Tibial artery (tissue), 4 donors: ENCODE measurements at regions not wholly inside any gene's neighbourhood (a gene's known extent, or its start where the extent isn't known, plus 50 kb on each side); places are given as distances from the start of the nearest gene placed in this dataset.
A peak's percentile ranks its signal among the peaks of the same experiment; 100 is the strongest.

Experiments
- DNase-seq, 2 donors: peaks; one replicate each; pipeline ENCODE4 v3.0.0-alpha.2; 2019
- H3K27ac ChIP-seq, 2 donors: fragments of 200-600 bp; sonication (generic) in 1 of 2; 1 replicate in 1 of 2; 2 replicates in 1 of 2; pipeline ENCODE4 v1.5.1; 2018 to 2019; ENCODE audit warnings: mild to moderate bottlenecking in 1 of 2
- H3K27me3 ChIP-seq, 2 donors: fragments of 200-600 bp; sonication (generic) in 1 of 2; one replicate each; pipeline versions ENCODE4 v1.5.1 to v1.6.0; 2016 to 2019
- H3K36me3 ChIP-seq, 3 donors: fragments of 200-600 bp; sonication (generic) in 2 of 3; one replicate each; pipeline ENCODE4 v1.5.1; 2016 to 2019; ENCODE audit warnings: mild to moderate bottlenecking in 2 of 3
- H3K4me1 ChIP-seq, 4 donors: fragments of 200-600 bp; sonication (generic) in 2 of 4; 1 replicate in 3 of 4; 2 replicates in 1 of 4; pipeline ENCODE4 v1.5.1; 2016 to 2019
- H3K4me3 ChIP-seq, 2 donors: fragments of 200-600 bp; sonication (generic) in 1 of 2; 1 replicate in 1 of 2; 2 replicates in 1 of 2; pipeline ENCODE4 v1.5.1; 2018 to 2019; ENCODE audit warnings: mild to moderate bottlenecking in 2 of 2
- H3K9me3 ChIP-seq, 3 donors: fragments of 200-600 bp; sonication (generic) in 1 of 3; one replicate each; pipeline ENCODE4 v1.5.1; 2016 to 2019
- intact Hi-C: fragments of 100-400 bp; cut with DNase I; formaldehyde crosslinking; loops from one replicate; pipeline ENCODE4 v1.15.0; 2023; ENCODE audit warnings: low total_unique reads
- TF ChIP-seq, protein P1 (sequence below), 2 experiments: fragments of 200-600 bp in 1 of 2; fragments of 450-650 bp in 1 of 2; IDR thresholded peaks; one replicate each; pipeline ENCODE4 v1.5.1; 2017 to 2019; ENCODE audit warnings: antibody characterized with exemption in 2 of 2, mild to moderate bottlenecking in 1 of 2, moderate library complexity in 1 of 2

DNA sequence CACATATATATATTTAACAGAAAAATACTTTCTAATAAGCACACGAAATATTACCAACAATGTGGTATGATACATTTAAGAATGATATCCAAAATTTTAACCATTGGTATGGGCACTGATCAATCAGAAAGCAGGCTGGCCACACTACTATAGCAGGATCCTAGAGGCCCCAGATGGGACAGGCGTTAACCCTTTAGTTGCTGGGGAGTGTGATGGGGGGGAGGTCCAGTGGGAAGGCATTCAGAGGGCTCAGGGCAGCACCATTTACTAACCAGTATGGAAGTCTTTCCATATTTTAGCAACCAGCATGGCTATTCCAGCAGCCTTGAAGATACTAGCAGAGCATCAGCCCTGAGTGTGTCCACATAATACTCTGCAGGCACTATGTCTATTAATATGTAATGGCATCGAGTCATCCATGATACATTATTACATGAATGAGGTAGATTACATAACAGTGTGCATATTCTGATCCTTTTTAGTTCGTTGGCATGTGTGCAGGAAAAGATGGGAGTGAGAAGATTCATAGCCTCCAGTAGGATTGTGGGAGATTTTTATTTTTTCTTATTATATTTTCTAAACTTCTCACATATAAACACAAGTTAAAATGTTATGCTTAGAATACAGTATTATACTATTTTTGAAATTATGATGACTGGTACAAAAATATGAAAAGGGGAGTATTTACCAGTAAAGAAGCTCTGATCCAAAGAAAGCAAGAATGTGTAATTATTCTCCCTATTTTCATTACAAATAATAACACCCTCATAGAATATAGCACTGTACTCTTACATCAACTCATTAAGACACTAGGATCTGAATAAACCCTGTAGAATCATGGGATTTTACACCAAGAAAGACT, 78.9 kb downstream of the FAM217A start:
- TF ChIP-seq, protein P1, sequence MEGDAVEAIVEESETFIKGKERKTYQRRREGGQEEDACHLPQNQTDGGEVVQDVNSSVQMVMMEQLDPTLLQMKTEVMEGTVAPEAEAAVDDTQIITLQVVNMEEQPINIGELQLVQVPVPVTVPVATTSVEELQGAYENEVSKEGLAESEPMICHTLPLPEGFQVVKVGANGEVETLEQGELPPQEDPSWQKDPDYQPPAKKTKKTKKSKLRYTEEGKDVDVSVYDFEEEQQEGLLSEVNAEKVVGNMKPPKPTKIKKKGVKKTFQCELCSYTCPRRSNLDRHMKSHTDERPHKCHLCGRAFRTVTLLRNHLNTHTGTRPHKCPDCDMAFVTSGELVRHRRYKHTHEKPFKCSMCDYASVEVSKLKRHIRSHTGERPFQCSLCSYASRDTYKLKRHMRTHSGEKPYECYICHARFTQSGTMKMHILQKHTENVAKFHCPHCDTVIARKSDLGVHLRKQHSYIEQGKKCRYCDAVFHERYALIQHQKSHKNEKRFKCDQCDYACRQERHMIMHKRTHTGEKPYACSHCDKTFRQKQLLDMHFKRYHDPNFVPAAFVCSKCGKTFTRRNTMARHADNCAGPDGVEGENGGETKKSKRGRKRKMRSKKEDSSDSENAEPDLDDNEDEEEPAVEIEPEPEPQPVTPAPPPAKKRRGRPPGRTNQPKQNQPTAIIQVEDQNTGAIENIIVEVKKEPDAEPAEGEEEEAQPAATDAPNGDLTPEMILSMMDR (IDR thresholded peaks at IDR 0.05): no peak
- no peaks in the 10 kb centered on the region for H3K27me3 ChIP-seq

DNA sequence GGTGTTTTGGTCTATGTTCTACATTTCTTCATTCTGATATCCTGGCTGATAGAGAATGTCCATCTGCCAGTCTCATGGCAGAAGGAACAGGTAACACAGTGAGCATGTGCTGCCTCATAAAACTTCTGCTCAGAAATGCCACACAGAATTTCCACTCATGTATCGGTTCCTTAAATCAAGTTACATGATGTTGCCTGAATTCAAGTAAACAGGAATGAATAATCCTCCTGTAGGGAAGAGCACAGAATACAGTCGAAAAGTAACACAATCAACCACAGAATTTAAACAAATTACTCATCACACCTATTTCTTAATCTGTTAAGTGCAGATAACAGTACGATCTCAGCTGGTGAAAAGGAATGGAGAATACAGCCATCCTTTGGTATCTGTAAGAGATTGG, 74.7 kb downstream of the FAM217A start:
- DNase-seq: no peak
- H3K36me3 ChIP-seq: peaks cover 0 to 3% (median 0%) of the 10 kb centered on the region in 3 donors
- no peaks in the 10 kb centered on the region for H3K27me3 ChIP-seq
- H3K4me3 ChIP-seq: no peak overlapping the region
- H3K4me1 ChIP-seq: peaks cover 0 to 9% (median 0%) of the 10 kb centered on the region in 4 donors
- H3K27ac ChIP-seq: no peak overlapping the region
- intact Hi-C loops: no loop called here
- TF ChIP-seq, protein P1 (IDR thresholded peaks at IDR 0.05): no peak
- no peaks in the 10 kb centered on the region for H3K9me3 ChIP-seq

More for the DNA sequence above, 78.9 kb downstream of the FAM217A start:
- intact Hi-C loops: loop anchor here (10.0 kb wide), 1 partner anchor 145 kb away; no protein-coding TSS in a partner anchor
- DNase-seq: no peak
- Histone ChIP-seq H3K4me1 (peaks cover 0 to 16% (median 0%) of the 10 kb centered on the region in 4 donors), H3K36me3 (no peaks in the 10 kb centered on the region), H3K9me3 (no peaks in the 10 kb centered on the region), H3K27ac (no peak overlapping the region), H3K4me3 (no peak overlapping the region)

DNA sequence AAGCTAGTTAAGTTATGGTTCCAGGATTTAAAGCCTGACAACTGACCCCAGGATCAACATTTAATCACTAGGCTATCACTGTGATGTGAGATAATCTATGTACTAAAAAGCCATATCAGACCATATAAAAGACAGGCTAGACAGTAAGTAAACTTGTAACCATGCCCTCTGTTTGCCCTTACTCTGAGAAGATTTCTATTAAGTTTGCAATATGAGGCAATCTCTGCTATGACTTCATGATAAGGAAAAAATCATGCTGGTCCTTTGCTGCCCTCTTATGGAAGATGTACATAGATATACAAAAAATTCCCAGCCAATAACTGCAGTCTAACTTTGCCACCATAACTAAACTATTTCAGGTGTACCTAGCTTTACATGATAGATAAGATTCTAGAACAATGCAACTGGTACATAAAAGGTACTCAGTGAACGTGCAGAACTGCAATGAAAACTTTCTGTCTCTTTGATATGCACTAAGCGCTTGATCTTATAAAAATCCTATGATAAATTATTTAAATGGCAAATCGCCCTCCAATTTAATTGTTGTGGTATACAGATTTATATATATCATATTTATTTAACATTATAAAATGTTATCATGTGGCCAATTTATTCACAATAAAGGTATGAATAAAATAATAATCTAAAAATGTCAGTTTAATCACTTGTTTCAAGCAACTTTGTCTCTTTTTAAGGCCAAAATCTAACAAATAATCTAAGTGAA, 70.5 kb downstream of the FAM217A start:
- no peak for DNase-seq

DNA sequence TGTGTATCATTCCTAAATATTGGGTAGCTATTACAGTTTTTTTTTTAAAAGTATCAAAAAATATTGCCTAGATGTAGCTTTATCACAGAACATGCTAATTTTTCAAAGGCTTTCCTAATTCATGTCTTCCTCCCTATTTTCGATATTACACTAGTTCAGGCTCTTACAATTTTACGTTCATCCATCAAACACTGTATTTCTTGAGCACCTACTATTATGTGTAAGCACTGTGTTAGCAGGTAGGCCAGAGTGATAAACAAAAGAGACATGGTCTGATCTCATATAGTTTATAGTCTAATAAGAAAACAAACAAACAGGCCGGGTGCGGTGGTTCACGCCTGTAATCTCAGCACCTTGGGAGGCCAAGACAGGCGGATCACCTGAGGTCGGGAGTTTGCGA, 69.5 kb downstream of the FAM217A start:
- Histone ChIP-seq H3K4me1 (peaks cover 0 to 9% (median 2%) of the 10 kb centered on the region in 4 donors), H3K9me3 (no peaks in the 10 kb centered on the region), H3K4me3 (no peak overlapping the region), H3K36me3 (peaks cover 0 to 9% (median 9%) of the 10 kb centered on the region in 3 donors), H3K27ac (no peak overlapping the region), H3K27me3 (no peaks in the 10 kb centered on the region)
- intact Hi-C loops: no loop called here
- DNase-seq: no peak
- TF ChIP-seq, protein P1 (IDR thresholded peaks at IDR 0.05): no peak

More for the DNA sequence above, 70.5 kb downstream of the FAM217A start:
- TF ChIP-seq, protein P1 (IDR thresholded peaks at IDR 0.05): peak; percentile 59 to 64
- Histone ChIP-seq H3K27ac (peak overlapping the region in 1 of 2 donors; percentile 37), H3K9me3 (no peaks in the 10 kb centered on the region), H3K27me3 (no peaks in the 10 kb centered on the region), H3K4me1 (peaks cover 0 to 9% (median 0%) of the 10 kb centered on the region in 4 donors), H3K36me3 (peaks cover 0 to 9% (median 9%) of the 10 kb centered on the region in 3 donors), H3K4me3 (no peak overlapping the region)
- intact Hi-C loops: no loop called here

DNA sequence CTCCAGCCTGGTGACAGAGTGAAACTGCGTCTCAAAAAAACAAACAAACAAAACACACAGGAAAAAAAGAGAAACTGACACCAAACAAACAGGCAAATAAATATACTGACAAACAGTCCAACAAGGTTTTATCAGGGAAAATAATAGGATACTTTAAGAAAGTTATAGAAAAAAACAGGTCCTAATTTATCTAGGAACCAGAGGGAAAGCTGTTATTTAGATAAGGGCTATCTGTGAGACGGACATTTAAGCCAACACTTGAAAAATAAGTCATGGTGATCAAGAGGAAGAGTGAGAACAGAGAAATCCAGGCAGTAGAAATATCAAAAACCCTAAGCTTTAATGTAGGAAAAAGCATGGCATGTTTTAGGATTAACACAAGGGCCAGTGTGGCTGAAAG, 68.9 kb downstream of the FAM217A start:
- H3K4me1 ChIP-seq: peaks cover 0 to 10% (median 2%) of the 10 kb centered on the region in 4 donors
- no peak for DNase-seq
- no peaks in the 10 kb centered on the region for H3K9me3 ChIP-seq
- H3K36me3 ChIP-seq: peaks cover 0 to 9% (median 9%) of the 10 kb centered on the region in 3 donors
- no peak overlapping the region for H3K4me3 ChIP-seq
- H3K27me3 ChIP-seq: no peaks in the 10 kb centered on the region
- H3K27ac ChIP-seq: no peak overlapping the region
- TF ChIP-seq, protein P1 (IDR thresholded peaks at IDR 0.05): no peak
- intact Hi-C loops: no loop called here
